Left ventricle myocardium superior (tissue), 1 donor: ENCODE measurements at regions not wholly inside any gene's neighbourhood (a gene's known extent, or its start where the extent isn't known, plus 50 kb on each side); places are given as distances from the start of the nearest gene placed in this dataset.
A peak's percentile ranks its signal among the peaks of the same experiment; 100 is the strongest.

Source experiments
- ATAC-seq: fragments of 200-7000 bp; cut with Tn5 transposase; one replicate; pipeline ENCODE4 v1.9.1; 2020; ENCODE audit warnings: mild to moderate bottlenecking, moderate library complexity
- DNase-seq: peaks from one replicate; pipeline ENCODE4 v3.0.0-alpha.2; 2020
- intact Hi-C: fragments of 100-400 bp; cut with micrococcal nuclease; formaldehyde crosslinking; loops from one replicate; pipeline ENCODE4 v1.11.0; 2022
- donor health status: DM: no; HTN: yes; CAD: no; lungs with severe emphysema.

DNA sequence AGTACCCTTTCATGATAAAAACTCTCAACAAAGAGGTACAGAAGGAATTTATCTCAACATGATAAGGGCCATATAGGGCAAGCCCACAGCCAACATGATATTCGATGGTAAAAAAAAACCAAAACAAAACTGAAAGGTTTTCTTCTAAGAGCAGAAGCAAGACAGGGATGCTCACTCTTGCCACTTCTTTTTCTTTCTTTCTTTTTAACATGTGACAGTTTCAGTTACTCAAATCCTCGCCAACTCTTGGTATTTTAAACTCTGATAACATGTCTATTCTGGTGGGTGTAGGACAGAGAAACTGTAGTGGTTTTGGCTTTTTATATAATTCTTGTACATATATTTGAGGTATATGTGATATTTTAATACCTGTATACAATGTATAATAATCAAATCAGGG is 74.0 kb upstream of the NMNAT3 start:
- no peak for ATAC-seq
- intact Hi-C loops = no loop called here

DNA sequence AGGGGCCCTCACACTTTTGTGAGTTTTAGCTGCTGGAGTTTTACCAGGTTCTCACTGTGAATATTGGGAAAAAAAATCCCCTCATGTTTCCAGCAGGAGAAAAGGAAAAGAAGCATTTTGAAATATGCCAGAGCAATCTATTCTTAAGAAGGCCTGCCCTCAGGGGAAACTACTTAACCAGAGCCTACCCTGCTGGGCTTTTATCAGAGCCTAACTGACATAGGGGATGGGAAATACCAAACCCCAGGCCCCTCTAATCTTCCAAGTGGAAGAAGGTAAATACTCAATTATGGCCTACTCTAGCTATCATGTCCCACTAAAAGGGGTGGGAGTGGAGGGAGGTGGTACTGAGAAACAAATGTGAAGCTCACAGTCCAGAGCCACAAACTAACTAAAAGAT is 68.7 kb upstream of the NMNAT3 start:
- ATAC-seq = no peak
- intact Hi-C loops = no loop called here
- DNase-seq = no peak

More for the DNA sequence above, 74.0 kb upstream of the NMNAT3 start:
- DNase-seq = no peak

- intact Hi-C loops = no loop called here
- no peak for DNase-seq
- ATAC-seq = peak; percentile 81
Observed at GRCh38 chr3:139745831-139746230, 68.1 kb upstream of the NMNAT3 start.

GRCh38 chr3:139738697-139739096 is 60.9 kb upstream of the NMNAT3 start:
- intact Hi-C loops = no loop called here
- no peak for ATAC-seq
- no peak for DNase-seq

GRCh38 chr3:139737682-139738361 is 60.0 kb upstream of the NMNAT3 start:
- no peak for ATAC-seq
- DNase-seq = no peak
- intact Hi-C loops = no loop called here

- DNase-seq = no peak
- ATAC-seq = no peak
- intact Hi-C loops = no loop called here
Observed at GRCh38 chr3:139735191-139735590, 57.4 kb upstream of the NMNAT3 start.

DNA sequence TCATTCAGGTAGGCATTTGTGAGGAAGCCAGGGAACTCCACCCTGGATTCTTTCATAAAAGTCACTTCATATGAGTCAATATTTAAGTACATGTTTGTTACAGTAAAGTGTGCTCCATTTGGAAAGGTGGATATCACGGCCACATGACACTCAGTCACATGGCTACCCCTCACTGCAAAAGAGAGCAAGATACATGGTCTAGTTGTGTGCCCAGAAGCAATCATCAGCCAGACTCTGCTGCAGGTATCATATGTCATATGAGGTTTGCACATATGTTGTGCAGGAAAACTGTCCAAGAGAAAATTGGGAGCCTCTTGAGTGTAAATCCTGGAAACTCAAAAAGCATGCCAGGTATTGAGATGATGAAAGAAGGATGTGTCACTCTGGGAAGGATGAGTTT is 55.0 kb upstream of the NMNAT3 start:
- ATAC-seq = no peak
- intact Hi-C loops = no loop called here

DNA sequence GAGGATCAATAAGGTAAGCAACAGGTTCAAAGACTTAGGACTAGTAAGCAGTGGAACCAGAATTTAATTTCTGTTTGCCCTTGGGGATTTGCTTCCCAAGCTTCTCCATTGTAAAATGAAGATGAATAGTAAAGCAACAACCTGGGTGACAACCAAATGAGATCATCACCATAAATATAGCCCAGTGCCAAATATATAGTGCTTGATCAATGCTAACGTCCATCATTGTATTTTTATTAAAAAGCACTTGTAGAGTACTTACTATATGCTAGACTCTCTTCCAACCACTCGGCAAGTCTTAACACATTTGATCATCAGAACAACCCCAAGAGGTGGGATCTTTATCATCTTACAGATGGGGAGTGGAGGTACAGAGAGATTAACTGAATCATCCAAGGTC is 51.5 kb upstream of the NMNAT3 start:
- ATAC-seq (no peak), DNase-seq (no peak)
- intact Hi-C loops = no loop called here

More for the DNA sequence above, 55.0 kb upstream of the NMNAT3 start:
- DNase-seq = no peak

GRCh38 chr3:139728414-139728813 is 50.6 kb upstream of the NMNAT3 start:
- DNase-seq (no peak), ATAC-seq (no peak)
- intact Hi-C loops = no loop called here
